CD14-positive monocyte (primary cell): ENCODE measurements at regions not wholly inside any gene's neighbourhood (a gene's known extent, or its start where the extent isn't known, plus 50 kb on each side); places are given as distances from the start of the nearest gene placed in this dataset.

Source experiments
- DNase-seq, 3 donors: peaks; one replicate each; pipeline ENCODE4 v3.0.0-alpha.2; 2011 to 2022
- H2AFZ ChIP-seq: 2 replicates; pipeline ENCODE4 v1.6.0; 2012; ENCODE audit warnings: mild to moderate bottlenecking, low read depth, low read length, inconsistent platforms; ENCODE audit not compliant: insufficient read depth, poor library complexity, severe bottlenecking
- H3K27ac ChIP-seq, 2 donors: 1 replicate in 1 of 2; 2 replicates in 1 of 2; pipeline ENCODE4 v1.5.1; 2012 to 2013; ENCODE audit warnings: low read length in 2 of 2, control low read depth in 1 of 2, inconsistent platforms in 1 of 2, low read depth in 1 of 2, mild to moderate bottlenecking in 1 of 2
- H3K27me3 ChIP-seq, 2 donors: one replicate each; pipeline versions ENCODE4 v1.6.0 to v1.6.1; 2011 to 2013; ENCODE audit warnings: low read length in 2 of 2; ENCODE audit not compliant: control insufficient read depth in 2 of 2, insufficient read depth in 2 of 2
- H3K36me3 ChIP-seq, 2 donors: replicated peaks in 1 of 2; 1 replicate in 1 of 2; 2 replicates in 1 of 2; pipeline versions ENCODE4 v1.5.1 to v1.6.1; 2012 to 2013; ENCODE audit warnings: low read length in 2 of 2, control low read depth in 1 of 2, inconsistent platforms in 1 of 2, mild to moderate bottlenecking in 1 of 2; ENCODE audit not compliant: insufficient read depth in 2 of 2, control insufficient read depth in 1 of 2
- H3K4me1 ChIP-seq, 2 donors: 1 replicate in 1 of 2; 2 replicates in 1 of 2; pipeline versions ENCODE4 v1.5.1 to v1.6.1; 2012 to 2013; ENCODE audit warnings: low read length in 2 of 2, control low read depth in 1 of 2, inconsistent platforms in 1 of 2, mild to moderate bottlenecking in 1 of 2, moderate library complexity in 1 of 2; ENCODE audit not compliant: insufficient read depth in 2 of 2, control insufficient read depth in 1 of 2
- H3K4me2 ChIP-seq: replicated peaks from 2 replicates; pipeline ENCODE3; 2012; ENCODE audit warnings: low read length, moderate library complexity, mild to moderate bottlenecking; ENCODE audit not compliant: poor library complexity, severe bottlenecking; ENCODE audit errors: extremely low read depth
- H3K4me3 ChIP-seq, 3 experiments: fragments of 200-600 bp in 1 of 3; sonication (generic) in 1 of 3; replicated peaks in 1 of 3; 1 replicate in 2 of 3; 2 replicates in 1 of 3; pipeline ENCODE4 v1.5.1; 2011 to 2013; ENCODE audit warnings: low read length in 3 of 3, mild to moderate bottlenecking in 3 of 3, control low read depth in 2 of 3, low read depth in 2 of 3, inconsistent platforms in 1 of 3, moderate library complexity in 1 of 3
- H3K79me2 ChIP-seq: 2 replicates; pipeline ENCODE4 v1.6.0; 2012; ENCODE audit warnings: mild to moderate bottlenecking, control low read depth, inconsistent platforms, low read length, moderate library complexity; ENCODE audit not compliant: insufficient read depth
- H3K9ac ChIP-seq: 2 replicates; pipeline ENCODE4 v1.6.0; 2017; ENCODE audit warnings: low read length, mild to moderate bottlenecking; ENCODE audit not compliant: insufficient read depth, poor library complexity, severe bottlenecking
- H3K9me3 ChIP-seq, 2 donors: replicated peaks in 1 of 2; 1 replicate in 1 of 2; 2 replicates in 1 of 2; pipeline versions ENCODE4 v1.5.1 to v1.6.1; 2012 to 2013; ENCODE audit warnings: low read length in 2 of 2, control low read depth in 1 of 2; ENCODE audit not compliant: control insufficient read depth in 1 of 2, insufficient read depth in 1 of 2
- H4K20me1 ChIP-seq: 2 replicates; pipeline ENCODE4 v1.6.0; 2012; ENCODE audit warnings: mild to moderate bottlenecking, low read length, control low read depth, moderate library complexity; ENCODE audit not compliant: insufficient read depth
- H3K27ac Mint-ChIP-seq, 7 donors: one replicate each; pipeline ENCODE4 v1.8.0; 2020; ENCODE audit warnings: mild to moderate bottlenecking in 7 of 7, mixed read lengths in 7 of 7, moderate library complexity in 6 of 7, inconsistent platforms in 2 of 7
- H3K27me3 Mint-ChIP-seq, 3 donors: one replicate each; pipeline ENCODE4 v1.8.0; 2021 to 2022; ENCODE audit warnings: low read depth in 3 of 3, mild to moderate bottlenecking in 3 of 3, mixed read lengths in 3 of 3, moderate library complexity in 3 of 3, inconsistent platforms in 1 of 3
- H3K36me3 Mint-ChIP-seq, 2 donors: one replicate each; pipeline ENCODE4 v1.8.0; 2020; ENCODE audit warnings: mixed read lengths in 2 of 2, inconsistent platforms in 1 of 2, mild to moderate bottlenecking in 1 of 2
- H3K4me1 Mint-ChIP-seq: one replicate; pipeline ENCODE4 v1.8.0; 2020; ENCODE audit warnings: mild to moderate bottlenecking, mixed read lengths
- H3K4me3 Mint-ChIP-seq, 2 donors: one replicate each; pipeline ENCODE4 v1.8.0; 2020; ENCODE audit warnings: mild to moderate bottlenecking in 2 of 2, mixed read lengths in 2 of 2, moderate library complexity in 1 of 2
- H3K9me3 Mint-ChIP-seq, 7 donors: one replicate each; pipeline ENCODE4 v1.8.0; 2020 to 2022; ENCODE audit warnings: mixed read lengths in 7 of 7, mild to moderate bottlenecking in 6 of 7, moderate library complexity in 6 of 7, inconsistent platforms in 2 of 7
- WGBS: methylation state at CpG from one replicate; pipeline ENCODE4 v1.1.5; 2013; ENCODE audit warnings: missing lambda C conversion rate; ENCODE audit not compliant: insufficient coverage; 5-methylcytosine and 5-hydroxymethylcytosine counted together
- intact Hi-C, 2 donors: fragments of 100-400 bp; cut with micrococcal nuclease; formaldehyde crosslinking; loops; one replicate each; pipeline versions ENCODE4 v1.15.0 to v1.15.1; 2023
- TF ChIP-seq, protein P1 (sequence below): fragments of 200-600 bp; IDR thresholded peaks from one replicate; pipeline ENCODE4 v1.8.0; 2022; ENCODE audit warnings: antibody characterized with exemption, mild to moderate bottlenecking

DNA sequence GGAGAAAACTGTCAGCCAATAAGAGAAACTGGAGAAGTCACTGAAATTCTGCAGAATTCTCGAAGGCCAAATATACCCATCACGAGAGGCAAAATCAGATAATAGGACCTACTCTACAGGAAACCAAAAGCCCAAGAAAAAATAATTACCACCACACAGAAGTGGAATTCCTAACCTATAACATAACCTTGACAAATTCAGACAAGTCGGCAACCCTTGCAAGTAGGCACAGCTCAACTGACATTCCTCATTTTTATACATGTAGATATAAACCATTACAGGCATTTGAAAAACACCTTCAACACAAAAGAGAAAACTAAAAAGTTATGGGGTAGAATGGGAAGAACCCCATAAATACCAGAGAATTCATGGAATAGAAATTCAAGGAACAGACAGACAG, 290.3 kb upstream of the USP9Y start:
- Mint-ChIP-seq H3K36me3 (no peaks in the 10 kb centered on the region), H3K27me3 (peaks cover 0 to 1% (median 0%) of the 10 kb centered on the region in 3 donors), H3K27ac (no peak overlapping the region), H3K4me1 (no peaks in the 10 kb centered on the region), H3K4me3 (no peak overlapping the region), H3K9me3 (peaks cover 0 to 2% (median 0%) of the 10 kb centered on the region in 7 donors)
- H3K27me3 ChIP-seq: no peaks in the 10 kb centered on the region
- intact Hi-C loops: no loop called here
- H3K9ac ChIP-seq: no peak overlapping the region
- H3K9me3 ChIP-seq: no peaks in the 10 kb centered on the region
- TF ChIP-seq, protein P1, sequence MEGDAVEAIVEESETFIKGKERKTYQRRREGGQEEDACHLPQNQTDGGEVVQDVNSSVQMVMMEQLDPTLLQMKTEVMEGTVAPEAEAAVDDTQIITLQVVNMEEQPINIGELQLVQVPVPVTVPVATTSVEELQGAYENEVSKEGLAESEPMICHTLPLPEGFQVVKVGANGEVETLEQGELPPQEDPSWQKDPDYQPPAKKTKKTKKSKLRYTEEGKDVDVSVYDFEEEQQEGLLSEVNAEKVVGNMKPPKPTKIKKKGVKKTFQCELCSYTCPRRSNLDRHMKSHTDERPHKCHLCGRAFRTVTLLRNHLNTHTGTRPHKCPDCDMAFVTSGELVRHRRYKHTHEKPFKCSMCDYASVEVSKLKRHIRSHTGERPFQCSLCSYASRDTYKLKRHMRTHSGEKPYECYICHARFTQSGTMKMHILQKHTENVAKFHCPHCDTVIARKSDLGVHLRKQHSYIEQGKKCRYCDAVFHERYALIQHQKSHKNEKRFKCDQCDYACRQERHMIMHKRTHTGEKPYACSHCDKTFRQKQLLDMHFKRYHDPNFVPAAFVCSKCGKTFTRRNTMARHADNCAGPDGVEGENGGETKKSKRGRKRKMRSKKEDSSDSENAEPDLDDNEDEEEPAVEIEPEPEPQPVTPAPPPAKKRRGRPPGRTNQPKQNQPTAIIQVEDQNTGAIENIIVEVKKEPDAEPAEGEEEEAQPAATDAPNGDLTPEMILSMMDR: no peak
- no peak overlapping the region for H3K27ac ChIP-seq
- H3K4me1 ChIP-seq: no peaks in the 10 kb centered on the region
- no peaks in the 10 kb centered on the region for H3K36me3 ChIP-seq
- no CpG with 5 or more reads among the region's 3 CpGs for WGBS
- H2AFZ ChIP-seq: no peak overlapping the region
- no peaks in the 10 kb centered on the region for H4K20me1 ChIP-seq
- no peak for DNase-seq
- no peaks in the 10 kb centered on the region for H3K79me2 ChIP-seq
- H3K4me2 ChIP-seq: no peak overlapping the region
- no peak overlapping the region for H3K4me3 ChIP-seq

DNA sequence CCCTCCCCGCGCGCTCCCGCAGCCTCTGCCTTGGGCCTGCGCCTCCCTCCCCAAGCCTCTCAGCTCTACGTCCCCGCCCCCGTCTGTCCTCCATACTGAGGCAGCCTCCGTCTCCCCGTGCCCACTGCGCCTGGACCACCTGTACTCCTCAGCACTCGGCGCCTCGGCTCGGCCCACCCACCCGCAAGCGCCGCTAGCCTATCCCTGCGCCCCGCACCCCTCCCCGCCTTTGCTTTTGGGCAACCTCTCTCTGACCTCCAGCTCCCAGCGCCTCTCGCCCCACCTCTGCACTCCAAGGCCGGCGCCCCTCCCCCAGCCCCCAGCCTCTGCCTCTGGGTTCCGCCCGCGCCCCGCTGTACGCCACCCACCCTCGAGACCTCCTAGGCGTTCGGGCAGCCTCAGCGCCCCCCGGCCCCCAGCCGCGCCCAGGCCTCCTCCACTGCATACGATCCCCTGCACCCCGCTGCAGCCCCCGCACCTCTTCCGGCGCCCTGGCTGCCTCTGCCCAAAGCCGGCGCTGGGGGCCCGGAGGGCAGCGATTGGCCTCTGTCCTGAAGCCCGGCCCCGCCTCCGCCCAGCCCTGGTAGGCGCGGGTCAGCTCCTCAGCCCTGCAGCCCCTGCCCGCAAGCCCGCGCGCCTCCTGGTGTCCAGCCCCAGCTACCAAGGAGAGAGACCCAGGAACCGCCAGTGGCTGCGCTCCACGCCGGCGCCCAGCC, 279.8 kb upstream of the USP9Y start:
- no peak for DNase-seq
- Mint-ChIP-seq H3K4me3 (peak overlapping the region; percentile 30 to 31), H3K4me1 (no peaks in the 10 kb centered on the region), H3K27me3 (peaks cover 0 to 17% (median 3%) of the 10 kb centered on the region in 3 donors), H3K27ac (no peak overlapping the region), H3K36me3 (no peaks in the 10 kb centered on the region), H3K9me3 (peaks cover 0 to 1% (median 0%) of the 10 kb centered on the region in 7 donors)
- H3K4me3 ChIP-seq: no peak overlapping the region
- peaks cover 0 to 6% of the 10 kb centered on the region in 2 donors for H3K27me3 ChIP-seq
- H2AFZ ChIP-seq: no peak overlapping the region
- no peaks in the 10 kb centered on the region for H3K79me2 ChIP-seq
- H3K9ac ChIP-seq: no peak overlapping the region
- intact Hi-C loops: no loop called here
- TF ChIP-seq, protein P1: no peak
- 1% methylated on average over 46 of the region's 60 CpGs for WGBS
- no peaks in the 10 kb centered on the region for H3K4me1 ChIP-seq
- no peaks in the 10 kb centered on the region for H4K20me1 ChIP-seq
- H3K4me2 ChIP-seq: no peak overlapping the region
- H3K9me3 ChIP-seq: no peaks in the 10 kb centered on the region
- H3K36me3 ChIP-seq: no peaks in the 10 kb centered on the region
- no peak overlapping the region for H3K27ac ChIP-seq
